HL-60 (cell line): ENCODE measurements at regions not wholly inside any gene's neighbourhood (a gene's known extent, or its start where the extent isn't known, plus 50 kb on each side); places are given as distances from the start of the nearest gene placed in this dataset.

Experiments
- DNase-seq, 2 experiments: peaks; one replicate each; pipeline ENCODE4 v3.0.0-alpha.2; 2010 to 2020; ENCODE audit warnings: low read depth in 1 of 2, low spot score in 1 of 2
- H3K27ac ChIP-seq: fragments of 250-450 bp; sonication (Bioruptor Pico); replicated peaks from 2 replicates; pipeline ENCODE4 v1.5.1; 2020; ENCODE audit warnings: mild to moderate bottlenecking, moderate library complexity
- H3K27me3 ChIP-seq: fragments of 250-450 bp; sonication (Bioruptor Pico); 2 replicates; pipeline ENCODE4 v1.5.1; 2021; ENCODE audit warnings: mild to moderate bottlenecking, moderate library complexity; ENCODE audit not compliant: insufficient read depth, poor library complexity, severe bottlenecking
- H3K4me3 ChIP-seq: replicated peaks from 2 replicates; pipeline ENCODE4 v1.5.1; 2011; ENCODE audit warnings: mild to moderate bottlenecking, control low read depth, low read length; ENCODE audit not compliant: insufficient read depth
- CTCF ChIP-seq: IDR thresholded peaks from one replicate; pipeline ENCODE4 v1.5.1; 2011; ENCODE audit warnings: low read length, control low read depth, inconsistent platforms; ENCODE audit not compliant: insufficient read depth
- GABPA ChIP-seq: IDR thresholded peaks from 2 replicates; pipeline ENCODE4 v1.6.1; 2012; ENCODE audit warnings: low read depth
- POLR2AphosphoS5 ChIP-seq: IDR thresholded peaks from 2 replicates; pipeline ENCODE4 v1.6.1; 2012; ENCODE audit warnings: low read depth
- REST ChIP-seq: IDR thresholded peaks from 2 replicates; pipeline ENCODE4 v1.6.1; 2012; ENCODE audit warnings: low read depth; ENCODE audit not compliant: insufficient replicate concordance
- SPI1 ChIP-seq: IDR thresholded peaks from 2 replicates; pipeline ENCODE4 v1.6.1; 2012; ENCODE audit warnings: low read depth, mild to moderate bottlenecking, borderline replicate concordance

- TF ChIP-seq CTCF, result no peak
- no peak for TF ChIP-seq SPI1
- TF ChIP-seq GABPA, result no peak
- TF ChIP-seq POLR2AphosphoS5, result no peak
- no peak for TF ChIP-seq REST
- H3K27me3 ChIP-seq, result peaks cover 5% of the 10 kb centered on the region
- H3K27ac ChIP-seq, result no peak overlapping the region
- DNase-seq, result no peak
- no peak overlapping the region for H3K4me3 ChIP-seq
Observed at GRCh38 chr9:90365666-90366065, 277.0 kb downstream of the DIRAS2 start.

GRCh38 chr9:90368241-90368640 lies 274.4 kb downstream of the DIRAS2 start:
- Histone ChIP-seq H3K4me3 (no peak overlapping the region), H3K27me3 (peaks cover 5% of the 10 kb centered on the region), H3K27ac (no peak overlapping the region)
- TF ChIP-seq POLR2AphosphoS5 (no peak), SPI1 (no peak), GABPA (no peak), CTCF (no peak), REST (no peak)
- DNase-seq, result no peak

- H3K4me3 ChIP-seq, result no peak overlapping the region
- no peak for DNase-seq
- H3K27ac ChIP-seq, result no peak overlapping the region
- H3K27me3 ChIP-seq, result peaks cover 2% of the 10 kb centered on the region
- TF ChIP-seq GABPA (no peak), CTCF (no peak), SPI1 (no peak), REST (no peak), POLR2AphosphoS5 (no peak)
Observed at GRCh38 chr9:90368928-90369327, 273.7 kb downstream of the DIRAS2 start.
